Upper lobe of left lung (tissue), 6 donors: ENCODE measurements at regions not wholly inside any gene's neighbourhood (a gene's known extent, or its start where the extent isn't known, plus 50 kb on each side); places are given as distances from the start of the nearest gene placed in this dataset.

Source experiments
- ATAC-seq, 2 donors: fragments of 200-7000 bp; cut with Tn5 transposase; one replicate each; pipeline ENCODE4 v1.9.1; 2022; ENCODE audit warnings: mild to moderate bottlenecking in 2 of 2, moderate library complexity in 2 of 2; ENCODE audit not compliant: low FRiP score in 2 of 2
- DNase-seq, 2 donors: peaks; one replicate each; pipeline ENCODE4 v3.0.0-alpha.2; 2019 to 2020
- H3K27ac ChIP-seq, 4 donors: fragments of 200-600 bp; sonication (generic); one replicate each; pipeline ENCODE4 v1.5.1; 2016 to 2019
- H3K27me3 ChIP-seq, 4 donors: fragments of 200-600 bp; sonication (generic); one replicate each; pipeline ENCODE4 v1.5.1; 2017 to 2019
- H3K36me3 ChIP-seq, 4 donors: fragments of 200-600 bp; sonication (generic); one replicate each; pipeline ENCODE4 v1.5.1; 2016 to 2019
- H3K4me1 ChIP-seq, 4 donors: fragments of 200-600 bp; sonication (generic); one replicate each; pipeline ENCODE4 v1.5.1; 2018 to 2019
- H3K4me3 ChIP-seq, 4 donors: fragments of 200-600 bp; sonication (generic); one replicate each; pipeline ENCODE4 v1.5.1; 2017 to 2019; ENCODE audit warnings: mild to moderate bottlenecking in 2 of 4, moderate library complexity in 1 of 4
- H3K9me3 ChIP-seq, 4 donors: fragments of 200-600 bp; sonication (generic); one replicate each; pipeline ENCODE4 v1.5.1; 2018 to 2019
- EP300 ChIP-seq, 4 donors: sonication (generic); formaldehyde crosslinking; IDR thresholded peaks; one replicate each; pipeline ENCODE4 v1.5.1; 2017; ENCODE audit warnings: antibody characterized with exemption in 4 of 4, control low read depth in 2 of 4
- POLR2A ChIP-seq, 4 donors: fragments of 450-650 bp; IDR thresholded peaks; one replicate each; pipeline ENCODE4 v1.5.1; 2016 to 2017; ENCODE audit warnings: antibody characterized with exemption in 4 of 4, mild to moderate bottlenecking in 2 of 4
- POLR2AphosphoS5 ChIP-seq, 2 donors: sonication (generic); formaldehyde crosslinking; IDR thresholded peaks; one replicate each; pipeline ENCODE4 v1.5.1; 2017; ENCODE audit warnings: antibody characterized with exemption in 2 of 2
- WGBS, 2 donors: methylation state at CpG; one replicate each; pipeline ENCODE4 v1.1.5; 2017 to 2018; 5-methylcytosine and 5-hydroxymethylcytosine counted together
- TF ChIP-seq, protein P1 (sequence below), 6 experiments: fragments of 450-650 bp in 4 of 6; fragments of 200-600 bp in 2 of 6; sonication (generic) in 2 of 6; IDR thresholded peaks; one replicate each; pipeline ENCODE4 v1.5.1; 2016 to 2019; ENCODE audit warnings: antibody characterized with exemption in 6 of 6
- donor health status: DM: no; HTN: no; CAD: no; lungs with moderate emphysema.
- donor health status: DM: no; HTN: yes; CAD: no; lungs with severe emphysema.

DNA sequence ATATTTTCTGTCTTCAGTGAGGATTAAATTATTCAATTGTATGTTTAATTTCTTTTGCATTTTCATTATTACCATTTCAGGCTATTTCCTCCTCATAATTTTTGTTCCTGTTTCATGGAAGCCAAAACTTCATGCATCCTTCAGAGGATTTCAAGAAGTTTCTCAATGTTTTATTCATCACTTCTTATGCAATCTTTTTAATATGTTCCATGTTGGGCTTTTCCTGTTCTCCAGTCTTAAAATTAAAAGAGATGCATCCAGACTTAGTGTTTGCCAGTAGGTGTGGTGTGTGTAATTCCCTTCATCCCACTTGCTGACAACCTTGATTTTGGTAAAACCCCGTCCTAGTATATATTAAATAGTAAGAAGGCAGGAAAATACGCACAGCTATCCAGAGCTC, 190.0 kb downstream of the EN1 start:
- DNase-seq = no peak
- no peaks in the 10 kb centered on the region for H3K9me3 ChIP-seq
- TF ChIP-seq POLR2A (IDR thresholded peaks at IDR 0.05) (no peak), POLR2AphosphoS5 (IDR thresholded peaks at IDR 0.05) (no peak), EP300 (IDR thresholded peaks at IDR 0.05) (no peak)
- TF ChIP-seq, protein P1, sequence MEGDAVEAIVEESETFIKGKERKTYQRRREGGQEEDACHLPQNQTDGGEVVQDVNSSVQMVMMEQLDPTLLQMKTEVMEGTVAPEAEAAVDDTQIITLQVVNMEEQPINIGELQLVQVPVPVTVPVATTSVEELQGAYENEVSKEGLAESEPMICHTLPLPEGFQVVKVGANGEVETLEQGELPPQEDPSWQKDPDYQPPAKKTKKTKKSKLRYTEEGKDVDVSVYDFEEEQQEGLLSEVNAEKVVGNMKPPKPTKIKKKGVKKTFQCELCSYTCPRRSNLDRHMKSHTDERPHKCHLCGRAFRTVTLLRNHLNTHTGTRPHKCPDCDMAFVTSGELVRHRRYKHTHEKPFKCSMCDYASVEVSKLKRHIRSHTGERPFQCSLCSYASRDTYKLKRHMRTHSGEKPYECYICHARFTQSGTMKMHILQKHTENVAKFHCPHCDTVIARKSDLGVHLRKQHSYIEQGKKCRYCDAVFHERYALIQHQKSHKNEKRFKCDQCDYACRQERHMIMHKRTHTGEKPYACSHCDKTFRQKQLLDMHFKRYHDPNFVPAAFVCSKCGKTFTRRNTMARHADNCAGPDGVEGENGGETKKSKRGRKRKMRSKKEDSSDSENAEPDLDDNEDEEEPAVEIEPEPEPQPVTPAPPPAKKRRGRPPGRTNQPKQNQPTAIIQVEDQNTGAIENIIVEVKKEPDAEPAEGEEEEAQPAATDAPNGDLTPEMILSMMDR (IDR thresholded peaks at IDR 0.05) = no peak
- WGBS, 2 donors = 76 to 90% methylated on average over 2 of the region's 2 CpGs
- no peak overlapping the region for H3K27ac ChIP-seq
- no peak for ATAC-seq
- no peak overlapping the region for H3K4me3 ChIP-seq
- H3K4me1 ChIP-seq = no peaks in the 10 kb centered on the region
- H3K27me3 ChIP-seq = no peaks in the 10 kb centered on the region
- no peaks in the 10 kb centered on the region for H3K36me3 ChIP-seq

DNA sequence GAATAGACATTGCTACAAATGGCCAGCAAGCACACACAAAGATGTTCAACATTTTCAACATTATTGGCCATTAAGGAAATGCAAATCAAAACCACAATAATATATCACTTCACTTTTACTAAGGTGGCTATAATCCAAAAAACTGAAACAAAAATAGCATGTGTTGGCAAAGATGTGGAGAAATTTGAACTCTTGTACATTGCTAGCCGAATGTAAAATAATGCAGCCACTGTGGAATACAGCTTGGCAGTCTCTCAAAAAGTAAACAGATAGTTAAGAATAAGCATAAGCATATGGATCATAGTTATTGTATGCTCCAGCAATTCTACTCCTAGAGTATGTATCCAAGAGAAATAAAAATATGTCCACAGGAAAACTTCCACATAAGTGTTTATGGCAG, 192.5 kb downstream of the EN1 start:
- Histone ChIP-seq H3K27me3 (no peaks in the 10 kb centered on the region), H3K36me3 (no peaks in the 10 kb centered on the region), H3K27ac (no peak overlapping the region), H3K4me1 (no peaks in the 10 kb centered on the region), H3K9me3 (peaks cover 0 to 3% (median 0%) of the 10 kb centered on the region in 4 donors), H3K4me3 (no peak overlapping the region)
- WGBS, 2 donors = 48 to 65% methylated on average over 1 of the region's 1 CpG
- no peak for ATAC-seq
- DNase-seq = no peak
- TF ChIP-seq POLR2AphosphoS5 (IDR thresholded peaks at IDR 0.05) (no peak), POLR2A (IDR thresholded peaks at IDR 0.05) (no peak), EP300 (IDR thresholded peaks at IDR 0.05) (no peak)
- TF ChIP-seq, protein P1 (IDR thresholded peaks at IDR 0.05) = no peak

DNA sequence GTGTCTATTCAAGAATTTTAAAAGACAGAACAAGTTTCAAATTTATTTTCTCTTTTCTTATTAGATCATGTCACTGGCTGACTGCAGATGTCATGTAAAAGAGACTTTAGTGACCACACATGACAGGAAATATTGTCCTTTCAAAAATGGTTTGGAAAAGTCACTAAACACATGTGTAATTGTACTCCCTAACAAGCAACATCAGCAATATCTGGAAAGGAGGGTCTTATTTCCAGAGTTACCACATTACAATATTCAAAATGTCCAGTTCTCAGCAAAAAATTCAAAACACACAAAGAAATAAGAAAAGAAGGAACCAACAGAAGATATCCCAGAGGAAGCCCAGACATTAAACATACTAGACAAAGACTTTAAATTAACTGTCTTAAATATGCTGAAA, 197.1 kb downstream of the EN1 start:
- Histone ChIP-seq H3K9me3 (peaks cover 0 to 3% (median 0%) of the 10 kb centered on the region in 4 donors), H3K27ac (no peak overlapping the region), H3K36me3 (no peaks in the 10 kb centered on the region), H3K4me3 (no peak overlapping the region), H3K4me1 (no peaks in the 10 kb centered on the region), H3K27me3 (no peaks in the 10 kb centered on the region)
- no peak for DNase-seq
- no peak for ATAC-seq
- TF ChIP-seq, protein P1 (IDR thresholded peaks at IDR 0.05) = no peak
- no peak for TF ChIP-seq POLR2AphosphoS5 (IDR thresholded peaks at IDR 0.05)
- TF ChIP-seq EP300 (IDR thresholded peaks at IDR 0.05) = no peak
- no peak for TF ChIP-seq POLR2A (IDR thresholded peaks at IDR 0.05)

DNA sequence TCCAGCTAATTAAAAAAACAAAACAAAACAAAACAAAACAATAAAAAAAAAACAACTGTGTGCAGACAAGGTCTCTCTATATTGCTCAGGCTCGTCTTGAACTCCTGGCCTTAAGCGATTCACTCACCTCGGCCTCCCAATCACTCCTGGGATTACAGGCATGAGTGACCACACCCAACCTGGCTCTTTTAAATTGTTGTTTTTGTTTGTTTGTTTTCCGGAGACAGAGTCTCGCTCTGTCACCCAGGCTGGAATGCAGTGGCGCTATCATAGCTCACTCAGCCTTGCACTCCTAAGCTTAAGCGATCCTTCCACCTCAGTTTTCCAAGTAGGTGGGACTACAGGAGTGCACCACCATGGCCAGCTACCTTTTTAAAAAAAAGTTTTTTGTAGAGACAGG, 201.6 kb downstream of the EN1 start:
- ATAC-seq = no peak
- Histone ChIP-seq H3K27me3 (no peaks in the 10 kb centered on the region), H3K27ac (no peak overlapping the region), H3K4me3 (no peak overlapping the region), H3K9me3 (peaks cover 0 to 1% (median 0%) of the 10 kb centered on the region in 4 donors), H3K36me3 (no peaks in the 10 kb centered on the region), H3K4me1 (no peaks in the 10 kb centered on the region)
- no peak for DNase-seq
- TF ChIP-seq, protein P1 (IDR thresholded peaks at IDR 0.05) = no peak
- TF ChIP-seq EP300 (IDR thresholded peaks at IDR 0.05) (no peak), POLR2A (IDR thresholded peaks at IDR 0.05) (no peak), POLR2AphosphoS5 (IDR thresholded peaks at IDR 0.05) (no peak)
- 70 to 74% methylated on average over 7 of the region's 7 CpGs for WGBS, 2 donors

DNA sequence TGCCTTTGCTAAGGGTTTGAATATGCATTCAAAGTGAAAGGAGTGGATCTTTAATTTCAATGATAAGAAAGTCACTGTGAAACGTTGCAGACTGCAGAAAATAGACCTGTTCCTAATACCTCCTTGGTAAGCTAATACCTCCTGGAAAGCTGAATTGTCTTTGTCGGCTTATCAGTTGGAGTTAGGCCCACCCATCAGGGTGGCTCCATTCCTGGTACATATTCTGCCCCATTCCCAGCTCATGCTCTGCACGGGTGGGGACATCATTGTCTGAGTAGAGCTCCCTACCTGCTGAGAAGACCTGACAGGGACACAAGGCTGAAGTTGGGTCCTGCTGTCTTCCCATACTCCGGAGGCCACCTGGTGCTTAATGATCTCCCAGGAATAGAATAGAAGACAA, 203.3 kb downstream of the EN1 start:
- H3K36me3 ChIP-seq = no peaks in the 10 kb centered on the region
- 23 to 33% methylated on average over 4 of the region's 4 CpGs for WGBS, 2 donors
- no peaks in the 10 kb centered on the region for H3K27me3 ChIP-seq
- no peak for TF ChIP-seq EP300 (IDR thresholded peaks at IDR 0.05)
- TF ChIP-seq POLR2AphosphoS5 (IDR thresholded peaks at IDR 0.05) = no peak
- TF ChIP-seq POLR2A (IDR thresholded peaks at IDR 0.05) = no peak
- TF ChIP-seq, protein P1 (IDR thresholded peaks at IDR 0.05) = no peak
- no peaks in the 10 kb centered on the region for H3K9me3 ChIP-seq
- H3K4me3 ChIP-seq = no peak overlapping the region
- H3K4me1 ChIP-seq = no peaks in the 10 kb centered on the region
- no peak overlapping the region for H3K27ac ChIP-seq
- ATAC-seq (no peak), DNase-seq (no peak)
